GM12873 (cell line): ENCODE measurements at regions not wholly inside any gene's neighbourhood (a gene's known extent, or its start where the extent isn't known, plus 50 kb on each side); places are given as distances from the start of the nearest gene placed in this dataset.

ENCODE experiments used
- CTCF ChIP-seq: IDR thresholded peaks from 2 replicates; pipeline ENCODE4 v1.5.1; 2012; ENCODE audit warnings: low read depth, mild to moderate bottlenecking, moderate library complexity, low read length, control low read depth; ENCODE audit not compliant: insufficient read depth; ENCODE audit errors: missing control alignments

- no peak for TF ChIP-seq CTCF
Measured at GRCh38 chr2:2524348-2524941, 193.4 kb upstream of the MYT1L start.

DNA sequence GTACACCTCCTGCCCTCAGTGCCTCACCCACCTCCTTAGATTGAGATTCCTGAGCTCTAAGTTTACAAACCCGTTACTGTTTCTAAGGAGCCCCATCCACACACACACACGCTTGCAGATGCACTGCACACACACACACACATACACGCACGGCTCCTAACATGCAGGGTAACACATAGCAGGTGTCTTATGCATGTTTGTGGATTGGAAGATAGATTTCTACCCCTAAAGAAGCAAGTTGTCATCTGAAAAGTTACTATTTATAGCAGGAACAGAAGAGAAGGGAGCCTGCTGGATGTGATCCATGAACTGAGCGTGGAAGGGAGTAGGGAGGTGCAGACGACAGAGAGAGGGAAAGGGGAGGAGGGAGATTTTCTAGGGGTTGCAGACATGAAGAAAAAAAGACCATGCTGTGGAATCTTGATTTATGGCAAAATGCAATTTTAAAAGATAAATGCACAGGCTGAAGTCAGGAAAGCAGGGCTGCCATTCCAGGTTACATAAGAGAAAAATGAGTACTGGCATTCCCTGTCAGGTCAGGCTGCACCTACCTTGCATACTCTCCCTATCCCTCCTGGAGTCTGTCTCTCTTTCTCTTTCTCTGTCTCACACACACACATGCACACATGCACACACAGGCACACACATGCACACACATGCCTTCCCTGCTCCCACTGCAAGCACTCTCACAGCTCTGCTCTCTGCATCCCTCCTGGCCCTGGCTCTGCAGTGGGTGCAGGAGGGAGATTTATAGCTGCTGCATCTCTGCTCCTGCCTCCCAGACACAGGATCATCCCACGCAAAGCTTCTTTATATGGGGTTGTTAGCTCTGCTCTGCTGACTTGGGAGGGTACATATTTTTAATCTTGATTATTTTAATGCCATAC is 192.6 kb upstream of the MYT1L start:
- no peak for TF ChIP-seq CTCF

DNA sequence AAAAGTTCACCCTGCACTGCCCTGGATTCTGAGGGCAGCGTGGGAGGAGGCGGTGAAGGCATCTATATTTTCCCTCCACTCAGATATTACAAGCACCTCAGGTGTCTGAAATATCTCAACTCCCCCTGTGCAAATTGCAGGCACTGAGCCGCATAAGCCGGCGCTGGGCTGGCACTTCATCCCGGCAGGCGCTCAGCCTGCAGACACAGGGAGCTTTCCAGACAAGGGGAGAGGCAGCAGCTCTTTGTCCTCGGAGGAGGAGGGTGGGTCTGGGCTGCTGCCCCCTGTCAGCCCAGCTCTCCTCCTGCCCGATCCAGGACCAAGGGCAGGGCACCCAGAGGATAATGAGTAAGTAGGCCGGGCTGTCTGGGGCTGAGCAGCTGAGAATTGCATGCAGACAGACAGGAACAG is 189.3 kb upstream of the MYT1L start:
- no peak for TF ChIP-seq CTCF

DNA sequence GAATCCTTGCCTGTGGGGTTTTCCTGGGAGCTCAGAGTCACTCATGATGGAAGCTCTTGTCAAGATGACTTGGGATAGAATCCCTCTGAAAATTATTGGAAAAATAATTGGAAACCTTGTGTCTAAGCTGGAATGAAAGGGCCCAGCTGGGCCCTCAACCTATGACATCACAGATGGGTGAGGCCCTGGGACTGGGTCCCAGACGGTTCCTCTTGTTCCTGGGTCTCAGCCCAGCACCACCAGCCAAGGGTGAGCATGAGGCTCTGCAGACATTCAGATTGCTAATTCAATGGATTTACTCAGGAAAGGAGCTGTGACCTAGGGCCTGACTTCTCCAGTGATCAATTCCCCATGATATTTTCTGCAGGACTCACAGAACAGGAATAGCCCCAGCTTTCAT is 188.3 kb upstream of the MYT1L start:
- no peak for TF ChIP-seq CTCF

GRCh38 chr2:2517399-2517798 is 186.3 kb upstream of the MYT1L start:
- no peak for TF ChIP-seq CTCF

DNA sequence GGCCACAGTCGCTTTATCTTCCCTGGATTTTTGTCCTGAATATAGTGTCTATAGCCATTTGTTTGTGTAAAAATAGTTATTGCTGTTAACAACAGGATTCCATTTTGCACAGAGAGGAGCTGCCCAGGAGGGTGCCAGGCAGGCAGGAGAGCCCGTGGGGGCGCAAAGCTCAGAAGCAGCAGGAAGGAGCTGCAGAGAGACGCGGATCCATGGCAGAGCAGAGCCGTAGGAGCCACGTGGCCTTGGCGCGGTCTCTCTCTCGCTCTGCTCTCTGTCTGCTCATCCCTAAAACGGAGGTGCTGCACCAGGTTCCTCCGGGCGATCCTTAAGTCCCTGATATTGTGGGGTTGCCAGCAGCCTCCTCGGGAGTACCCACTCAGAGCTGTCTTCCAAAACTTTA is 185.3 kb upstream of the MYT1L start:
- no peak for TF ChIP-seq CTCF

DNA sequence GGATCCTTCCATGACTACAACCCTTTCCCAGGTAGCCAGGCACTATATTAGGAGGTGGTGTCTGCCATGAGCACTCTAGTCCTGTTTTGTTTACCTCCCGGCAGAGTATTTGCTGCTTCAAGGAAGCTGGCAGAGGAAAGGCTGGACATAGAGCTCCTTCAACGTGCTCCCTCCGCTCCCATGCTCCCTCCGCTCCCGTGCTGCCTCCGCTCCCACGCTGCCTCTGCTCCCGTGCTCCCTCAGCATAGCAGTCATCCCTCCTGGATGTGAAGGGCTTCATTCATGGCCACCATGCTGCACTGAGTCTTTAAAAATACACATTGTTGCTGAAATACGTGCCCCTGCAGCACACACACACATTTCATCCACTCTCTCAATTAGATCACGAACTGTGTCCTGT is 181.9 kb upstream of the MYT1L start:
- TF ChIP-seq CTCF: no peak
